Calu3 (cell line): ENCODE measurements at regions not wholly inside any gene's neighbourhood (a gene's known extent, or its start where the extent isn't known, plus 50 kb on each side); places are given as distances from the start of the nearest gene placed in this dataset.

Source experiments
- BruUV-seq: library from RNA; stranded (reverse); fragments of 400-500 nt; replicated peaks from 2 replicates; lab custom pipeline; 2021; lab: Mats Ljungman, UMichigan
- CTCF ChIA-PET: fragments of 300-600 bp; sonication (Branson Sonifier 250); formaldehyde crosslinking; loops from one replicate; lab custom pipeline; 2022; ENCODE audit warnings: antibody characterized with exemption; lab: Charles Lee
- DNase-seq: peaks from one replicate; pipeline ENCODE4 v3.0.0; 2022
- H3K27ac Mint-ChIP-seq: one replicate; pipeline ENCODE4 v1.8.0; 2022; ENCODE audit warnings: mixed read lengths; ENCODE audit not compliant: unreplicated experiment
- H3K27me3 Mint-ChIP-seq: one replicate; pipeline ENCODE4 v1.8.0; 2022; ENCODE audit warnings: mixed read lengths; ENCODE audit not compliant: unreplicated experiment
- H3K36me3 Mint-ChIP-seq: one replicate; pipeline ENCODE4 v1.8.0; 2022; ENCODE audit warnings: mild to moderate bottlenecking, moderate library complexity, mixed read lengths; ENCODE audit not compliant: insufficient read depth, unreplicated experiment
- H3K4me1 Mint-ChIP-seq: one replicate; pipeline ENCODE4 v1.8.0; 2022; ENCODE audit warnings: mild to moderate bottlenecking, low read depth, mixed read lengths; ENCODE audit not compliant: unreplicated experiment
- H3K4me3 Mint-ChIP-seq: one replicate; pipeline ENCODE4 v1.8.0; 2022; ENCODE audit warnings: mild to moderate bottlenecking, low read depth, moderate library complexity, mixed read lengths; ENCODE audit not compliant: unreplicated experiment
- H3K9me3 Mint-ChIP-seq: one replicate; pipeline ENCODE4 v1.8.0; 2022; ENCODE audit warnings: low read depth, mixed read lengths; ENCODE audit not compliant: unreplicated experiment
- CTCF ChIP-seq: fragments of 200-600 bp; IDR thresholded peaks from one replicate; pipeline ENCODE4 v1.8.0; 2022; ENCODE audit warnings: antibody characterized with exemption; ENCODE audit not compliant: unreplicated experiment
- intact Hi-C: fragments of 100-400 bp; cut with micrococcal nuclease; formaldehyde crosslinking; loops from one replicate; pipeline ENCODE4 v1.10.0; 2022; ENCODE audit not compliant: unreplicated experiment

GRCh38 chr10:62939698-62940097 is 123.5 kb upstream of the EGR2 start:
- no peak overlapping the region for H3K4me3 Mint-ChIP-seq
- no peak overlapping the region for H3K27ac Mint-ChIP-seq
- no peak for TF ChIP-seq CTCF
- intact Hi-C loops: no loop called here
- BruUV-seq: no TSS peak
- CTCF ChIA-PET: interaction anchor here (0.6 kb wide), 1 partner anchor 25 kb away, joined by 5 read pairs; no protein-coding TSS in a partner anchor
- H3K9me3 Mint-ChIP-seq: no peaks in the 10 kb centered on the region
- H3K27me3 Mint-ChIP-seq: peaks cover 16% of the 10 kb centered on the region
- H3K4me1 Mint-ChIP-seq: peaks cover 6% of the 10 kb centered on the region
- DNase-seq: no peak
- H3K36me3 Mint-ChIP-seq: no peaks in the 10 kb centered on the region

DNA sequence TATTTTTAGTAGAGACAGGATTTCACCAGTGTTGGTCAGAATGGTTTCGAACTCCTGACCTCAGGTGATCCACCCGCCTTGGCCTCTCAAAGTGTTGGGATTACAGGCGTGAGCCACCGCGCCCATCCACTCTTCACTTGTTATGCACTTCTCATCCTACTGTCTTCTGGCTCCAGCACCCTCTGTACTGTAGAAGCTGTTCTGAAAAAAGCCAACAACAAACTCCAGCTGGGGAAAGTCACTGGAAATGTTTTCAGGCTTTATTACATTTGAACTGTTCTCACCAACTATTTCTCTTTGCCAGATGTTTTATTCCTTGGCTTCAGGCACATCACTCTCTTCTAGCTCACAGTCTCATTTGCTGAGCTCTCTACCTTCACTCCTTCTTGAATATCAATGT is 122.5 kb upstream of the EGR2 start:
- Mint-ChIP-seq H3K27ac (no peak overlapping the region), H3K27me3 (peaks cover 5% of the 10 kb centered on the region), H3K4me1 (peaks cover 16% of the 10 kb centered on the region), H3K4me3 (no peak overlapping the region), H3K36me3 (no peaks in the 10 kb centered on the region), H3K9me3 (no peaks in the 10 kb centered on the region)
- CTCF ChIA-PET: interaction anchor here (0.7 to 1.2 kb wide), 2 partner anchors 11 to 700 kb away, joined by 3 read pairs; no protein-coding TSS in a partner anchor
- DNase-seq: no peak
- intact Hi-C loops: no loop called here
- BruUV-seq: no TSS peak
- no peak for TF ChIP-seq CTCF

- TF ChIP-seq CTCF: no peak
- Mint-ChIP-seq H3K4me1 (peaks cover 23% of the 10 kb centered on the region), H3K4me3 (no peak overlapping the region), H3K27ac (no peak overlapping the region), H3K27me3 (no peaks in the 10 kb centered on the region), H3K36me3 (no peaks in the 10 kb centered on the region), H3K9me3 (no peaks in the 10 kb centered on the region)
- no TSS peak for BruUV-seq
- CTCF ChIA-PET: no interaction called here
- DNase-seq: no peak
- intact Hi-C loops: no loop called here
Observed at GRCh38 chr10:62937674-62938073, 121.5 kb upstream of the EGR2 start.

- peaks cover 23% of the 10 kb centered on the region for H3K4me1 Mint-ChIP-seq
- no peak overlapping the region for H3K4me3 Mint-ChIP-seq
- no TSS peak for BruUV-seq
- H3K36me3 Mint-ChIP-seq: no peaks in the 10 kb centered on the region
- intact Hi-C loops: no loop called here
- H3K9me3 Mint-ChIP-seq: no peaks in the 10 kb centered on the region
- no peak for TF ChIP-seq CTCF
- peak overlapping the region; percentile 6 for H3K27ac Mint-ChIP-seq
- no peak for DNase-seq
- no peaks in the 10 kb centered on the region for H3K27me3 Mint-ChIP-seq
- CTCF ChIA-PET: no interaction called here
Observed at GRCh38 chr10:62935022-62935421, 118.9 kb upstream of the EGR2 start.
